Embryonic facial prominence (tissue), 1 donor: ENCODE measurements at regions not wholly inside any gene's neighbourhood (a gene's known extent, or its start where the extent isn't known, plus 50 kb on each side); places are given as distances from the start of the nearest gene placed in this dataset.

Experiments
- DNase-seq: peaks from one replicate; pipeline ENCODE4 v3.0.0-alpha.2; 2016; ENCODE audit errors: extremely low spot score

GRCh38 chrX:9196961-9197640 is 163.2 kb upstream of the FAM9B start:
- DNase-seq = no peak

GRCh38 chrX:9204560-9204959 is 170.6 kb upstream of the FAM9B start:
- no peak for DNase-seq

GRCh38 chrX:9205599-9206223 is 171.8 kb upstream of the FAM9B start:
- DNase-seq = no peak

- no peak for DNase-seq
Observed at GRCh38 chrX:9207142-9207541, 173.2 kb upstream of the FAM9B start.

- no peak for DNase-seq
Observed at GRCh38 chrX:9211269-9211668, 177.3 kb upstream of the FAM9B start.

GRCh38 chrX:9221781-9222180 is 187.9 kb upstream of the FAM9B start:
- no peak for DNase-seq

- no peak for DNase-seq
Observed at GRCh38 chrX:9222299-9222698, 188.4 kb upstream of the FAM9B start.

- no peak for DNase-seq
Observed at GRCh38 chrX:9227276-9227675, 193.3 kb upstream of the FAM9B start.

GRCh38 chrX:9231491-9231890 is 197.6 kb upstream of the FAM9B start:
- no peak for DNase-seq

- DNase-seq = no peak
Observed at GRCh38 chrX:9233141-9233540, 199.2 kb upstream of the FAM9B start.

GRCh38 chrX:9234315-9234714 is 200.4 kb upstream of the FAM9B start:
- no peak for DNase-seq

GRCh38 chrX:9235722-9236121 is 201.8 kb upstream of the FAM9B start:
- DNase-seq = no peak

GRCh38 chrX:9240956-9241355 is 207.0 kb upstream of the FAM9B start:
- no peak for DNase-seq

- DNase-seq = no peak
Observed at GRCh38 chrX:9241427-9241826, 207.5 kb upstream of the FAM9B start.

- DNase-seq = no peak
Observed at GRCh38 chrX:9249051-9249846, 215.3 kb upstream of the FAM9B start.

GRCh38 chrX:9252182-9252581 is 212.7 kb upstream of the TBL1X start:
- no peak for DNase-seq

GRCh38 chrX:9253211-9253610 is 211.6 kb upstream of the TBL1X start:
- DNase-seq = no peak

- no peak for DNase-seq
Observed at GRCh38 chrX:9257718-9258420, 207.0 kb upstream of the TBL1X start.

GRCh38 chrX:9258421-9259104 is 206.3 kb upstream of the TBL1X start:
- no peak for DNase-seq

- no peak for DNase-seq
Observed at GRCh38 chrX:9260603-9261002, 204.3 kb upstream of the TBL1X start.

GRCh38 chrX:9267415-9267814 is 197.4 kb upstream of the TBL1X start:
- DNase-seq = no peak

GRCh38 chrX:9269134-9269533 is 195.7 kb upstream of the TBL1X start:
- no peak for DNase-seq
